ENCODE measurements at regions not wholly inside any gene's neighbourhood (a gene's known extent, or its start where the extent isn't known, plus 50 kb on each side); places are given as distances from the start of the nearest gene placed in this dataset.

GRCh38 chr2:149885946-149886345 lies 298.4 kb upstream of the MMADHC start:
- in situ Hi-C loops (cut with MboI; ENCODE audit: low sequenced_read_pairs, unreplicated experiment), result no loop called here
- no peak for DNase-seq (ENCODE audit: low spot score)
- TF ChIP-seq, protein P1, sequence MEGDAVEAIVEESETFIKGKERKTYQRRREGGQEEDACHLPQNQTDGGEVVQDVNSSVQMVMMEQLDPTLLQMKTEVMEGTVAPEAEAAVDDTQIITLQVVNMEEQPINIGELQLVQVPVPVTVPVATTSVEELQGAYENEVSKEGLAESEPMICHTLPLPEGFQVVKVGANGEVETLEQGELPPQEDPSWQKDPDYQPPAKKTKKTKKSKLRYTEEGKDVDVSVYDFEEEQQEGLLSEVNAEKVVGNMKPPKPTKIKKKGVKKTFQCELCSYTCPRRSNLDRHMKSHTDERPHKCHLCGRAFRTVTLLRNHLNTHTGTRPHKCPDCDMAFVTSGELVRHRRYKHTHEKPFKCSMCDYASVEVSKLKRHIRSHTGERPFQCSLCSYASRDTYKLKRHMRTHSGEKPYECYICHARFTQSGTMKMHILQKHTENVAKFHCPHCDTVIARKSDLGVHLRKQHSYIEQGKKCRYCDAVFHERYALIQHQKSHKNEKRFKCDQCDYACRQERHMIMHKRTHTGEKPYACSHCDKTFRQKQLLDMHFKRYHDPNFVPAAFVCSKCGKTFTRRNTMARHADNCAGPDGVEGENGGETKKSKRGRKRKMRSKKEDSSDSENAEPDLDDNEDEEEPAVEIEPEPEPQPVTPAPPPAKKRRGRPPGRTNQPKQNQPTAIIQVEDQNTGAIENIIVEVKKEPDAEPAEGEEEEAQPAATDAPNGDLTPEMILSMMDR (IDR thresholded peaks at IDR 0.05; ENCODE audit: borderline replicate concordance, control extremely low read depth, extremely low read depth, insufficient read depth, missing control alignments), result no peak

- no peak for DNase-seq (ENCODE audit: low spot score)
- in situ Hi-C loops (cut with MboI; ENCODE audit: low sequenced_read_pairs, unreplicated experiment), result no loop called here
Observed at GRCh38 chr2:149885468-149885867, 297.9 kb upstream of the MMADHC start.

GRCh38 chr2:149884871-149885270 lies 297.3 kb upstream of the MMADHC start:
- TF ChIP-seq, protein P1 (IDR thresholded peaks at IDR 0.05; ENCODE audit: borderline replicate concordance, control extremely low read depth, extremely low read depth, insufficient read depth, missing control alignments), result no peak
- no peak for DNase-seq (ENCODE audit: low spot score)
- in situ Hi-C loops (cut with MboI; ENCODE audit: low sequenced_read_pairs, unreplicated experiment), result no loop called here

More at GRCh38 chr2:149885468-149885867, 297.9 kb upstream of the MMADHC start:
- TF ChIP-seq, protein P1 (IDR thresholded peaks at IDR 0.05; ENCODE audit: borderline replicate concordance, control extremely low read depth, extremely low read depth, insufficient read depth, missing control alignments), result no peak

GRCh38 chr2:149877913-149878312 lies 290.3 kb upstream of the MMADHC start:
- no peak for DNase-seq (ENCODE audit: low spot score)
- TF ChIP-seq, protein P1 (IDR thresholded peaks at IDR 0.05; ENCODE audit: borderline replicate concordance, control extremely low read depth, extremely low read depth, insufficient read depth, missing control alignments), result no peak
- in situ Hi-C loops (cut with MboI; ENCODE audit: low sequenced_read_pairs, unreplicated experiment), result no loop called here

GRCh38 chr2:149877074-149877473 lies 289.5 kb upstream of the MMADHC start:
- DNase-seq (ENCODE audit: low spot score), result no peak
- TF ChIP-seq, protein P1 (IDR thresholded peaks at IDR 0.05; ENCODE audit: borderline replicate concordance, control extremely low read depth, extremely low read depth, insufficient read depth, missing control alignments), result no peak
- in situ Hi-C loops (cut with MboI; ENCODE audit: low sequenced_read_pairs, unreplicated experiment), result no loop called here

- in situ Hi-C loops (cut with MboI; ENCODE audit: low sequenced_read_pairs, unreplicated experiment), result no loop called here
Observed at GRCh38 chr2:149873936-149874335, 286.4 kb upstream of the MMADHC start.

More at GRCh38 chr2:149873936-149874335, 286.4 kb upstream of the MMADHC start:
- no peak for DNase-seq (ENCODE audit: low spot score)
- TF ChIP-seq, protein P1 (IDR thresholded peaks at IDR 0.05; ENCODE audit: borderline replicate concordance, control extremely low read depth, extremely low read depth, insufficient read depth, missing control alignments), result no peak
